Mucosa of descending colon (tissue), 3 donors: ENCODE measurements at regions not wholly inside any gene's neighbourhood (a gene's known extent, or its start where the extent isn't known, plus 50 kb on each side); places are given as distances from the start of the nearest gene placed in this dataset.

Experiments
- ATAC-seq: fragments of 200-7000 bp; cut with Tn5 transposase; one replicate; pipeline ENCODE4 v1.9.1; 2020; ENCODE audit warnings: mild to moderate bottlenecking, moderate library complexity
- DNase-seq, 3 donors: peaks; one replicate each; pipeline ENCODE4 v3.0.0-alpha.2; 2020
- H3K36me3 ChIP-seq: fragments of 200-600 bp; one replicate; pipeline ENCODE4 v1.8.0; 2021; ENCODE audit warnings: low read depth, mild to moderate bottlenecking
- H3K4me1 ChIP-seq: fragments of 200-600 bp; one replicate; pipeline ENCODE4 v1.8.0; 2021; ENCODE audit warnings: low read depth, mild to moderate bottlenecking
- H3K4me3 ChIP-seq: fragments of 200-600 bp; one replicate; pipeline ENCODE4 v1.8.0; 2021; ENCODE audit warnings: mild to moderate bottlenecking
- H3K9me3 ChIP-seq: fragments of 200-600 bp; one replicate; pipeline ENCODE4 v1.8.0; 2021; ENCODE audit warnings: mild to moderate bottlenecking
- CTCF ChIP-seq: fragments of 200-600 bp; IDR thresholded peaks from one replicate; pipeline ENCODE4 v1.8.0; 2022; ENCODE audit warnings: antibody characterized with exemption, mild to moderate bottlenecking
- intact Hi-C, 2 donors: fragments of 100-400 bp; cut with DNase I in 1 of 2; cut with micrococcal nuclease in 1 of 2; formaldehyde crosslinking; loops; one replicate each; pipeline versions ENCODE4 v1.11.0 to v1.11.1; 2022; cut with DNase I, micrococcal nuclease
- donor health status: DM: no; HTN: no; CAD: no; lungs with moderate emphysema.
- donor health status: DM: no; HTN: no; CAD: no.
- donor health status: DM: no; HTN: yes; CAD: no.

DNA sequence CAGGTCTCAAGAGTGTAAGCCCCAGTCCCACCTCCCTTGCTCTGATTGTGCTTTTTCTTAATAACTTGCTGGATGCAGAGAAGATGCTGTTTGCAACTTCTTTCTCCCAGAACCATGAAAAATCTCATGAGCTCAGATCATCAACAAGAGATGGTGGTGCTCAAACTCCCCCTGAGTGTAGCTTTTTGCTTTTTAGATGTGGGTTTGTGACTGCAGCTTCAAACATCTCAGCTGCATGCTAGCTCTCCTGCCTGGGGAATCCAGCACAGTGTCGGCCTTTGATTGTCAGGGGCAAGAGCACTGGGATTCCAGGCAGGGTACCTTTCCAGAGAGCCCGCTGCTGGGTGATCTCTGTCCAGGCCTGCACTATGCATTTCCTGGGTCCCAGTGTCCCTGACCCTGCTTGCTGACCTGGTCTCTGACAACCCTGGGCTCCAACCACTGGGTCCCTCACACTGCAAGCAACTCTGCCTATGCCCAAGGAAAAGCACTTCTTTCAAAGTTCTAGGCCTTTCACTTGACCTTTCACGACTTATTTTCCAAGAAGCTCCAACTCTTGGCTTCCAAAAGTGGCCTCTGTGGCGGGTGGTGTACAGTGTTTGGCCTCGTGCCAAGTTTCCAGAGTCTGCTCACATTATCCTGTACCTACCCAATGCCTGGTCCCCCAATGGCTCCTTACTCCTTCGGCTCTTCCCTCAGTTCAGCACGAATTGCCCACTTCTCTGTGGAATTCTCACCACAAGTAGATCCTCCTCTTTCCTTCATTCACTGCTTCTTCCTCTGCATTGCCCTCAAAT lies 69.7 kb upstream of the LY86 start:
- H3K4me1 ChIP-seq = no peaks in the 10 kb centered on the region
- H3K36me3 ChIP-seq = no peaks in the 10 kb centered on the region
- H3K9me3 ChIP-seq = no peaks in the 10 kb centered on the region
- ATAC-seq (no peak), DNase-seq (no peak)
- no peak for TF ChIP-seq CTCF
- no peak overlapping the region for H3K4me3 ChIP-seq
- intact Hi-C loops = no loop called here

DNA sequence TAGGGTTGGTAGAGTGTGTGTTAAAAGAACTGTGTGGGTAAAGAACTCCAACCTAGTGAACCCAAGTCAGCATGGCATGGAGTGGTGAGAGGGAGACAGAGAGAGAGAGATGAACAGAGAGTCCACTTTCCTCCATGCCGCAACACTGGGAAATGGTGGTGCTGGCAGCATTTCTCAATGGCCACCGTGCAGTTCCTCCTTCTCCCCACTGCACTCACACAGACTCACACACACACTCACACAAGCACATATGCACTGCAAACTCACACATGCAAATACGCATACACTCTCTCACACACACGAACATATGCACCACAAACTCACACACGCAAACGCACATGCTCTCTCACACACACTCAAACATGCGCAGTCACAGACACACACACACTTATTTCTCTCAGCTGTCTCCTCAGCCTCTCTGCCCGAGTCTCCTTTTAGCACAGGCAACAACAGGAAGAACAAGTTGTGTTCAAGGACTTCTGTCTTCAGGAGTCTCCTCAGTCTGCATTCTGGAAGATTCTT lies 66.5 kb upstream of the LY86 start:
- H3K4me3 ChIP-seq = no peak overlapping the region
- ATAC-seq (no peak), DNase-seq (no peak)
- TF ChIP-seq CTCF = no peak
- H3K4me1 ChIP-seq = no peaks in the 10 kb centered on the region
- H3K36me3 ChIP-seq = no peaks in the 10 kb centered on the region
- no peaks in the 10 kb centered on the region for H3K9me3 ChIP-seq
- intact Hi-C loops = no loop called here

DNA sequence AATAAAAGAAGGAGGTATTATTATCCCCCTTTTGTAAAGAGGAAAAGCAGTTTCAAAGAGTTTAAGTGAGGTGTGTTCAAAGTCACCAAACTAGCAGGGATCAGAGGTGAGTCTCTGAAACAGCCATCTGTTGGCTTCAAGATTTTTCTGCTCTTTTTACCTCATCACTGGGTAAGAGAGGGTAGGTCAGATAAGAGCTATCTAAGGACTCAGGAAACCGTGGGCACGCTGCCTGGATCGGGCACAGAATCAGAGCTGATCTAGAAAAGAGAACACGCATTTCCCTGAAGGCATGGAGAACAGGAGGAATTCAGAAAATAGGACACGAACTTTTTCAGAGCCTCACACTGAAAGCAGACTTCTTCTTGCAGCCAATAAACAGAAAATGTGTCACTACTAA lies 65.8 kb upstream of the LY86 start:
- Histone ChIP-seq H3K4me3 (no peak overlapping the region), H3K9me3 (no peaks in the 10 kb centered on the region), H3K36me3 (no peaks in the 10 kb centered on the region), H3K4me1 (no peaks in the 10 kb centered on the region)
- DNase-seq (no peak), ATAC-seq (no peak)
- intact Hi-C loops = no loop called here
- no peak for TF ChIP-seq CTCF

DNA sequence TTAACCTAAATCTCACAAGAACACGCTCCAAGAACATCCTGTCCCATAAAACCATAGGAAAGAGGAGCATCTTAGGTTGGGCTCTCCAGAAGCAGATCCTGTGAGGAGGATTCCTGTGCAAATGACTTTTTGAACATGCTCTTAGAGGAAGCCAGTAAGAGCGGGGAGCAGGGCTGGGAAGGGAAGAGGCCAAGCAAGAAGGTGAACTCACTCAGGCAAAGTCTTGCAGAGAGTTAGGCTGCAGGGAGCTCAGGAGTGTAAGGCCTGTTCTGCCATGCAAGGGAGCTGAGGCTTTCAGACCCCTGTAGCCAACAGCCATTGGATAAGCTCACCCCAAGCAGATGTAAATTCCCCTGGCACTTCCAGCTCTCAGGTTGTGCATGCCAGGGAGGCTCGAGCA lies 63.6 kb upstream of the LY86 start:
- H3K4me3 ChIP-seq = no peak overlapping the region
- ATAC-seq (no peak), DNase-seq (no peak)
- no peaks in the 10 kb centered on the region for H3K9me3 ChIP-seq
- intact Hi-C loops = no loop called here
- no peaks in the 10 kb centered on the region for H3K36me3 ChIP-seq
- no peaks in the 10 kb centered on the region for H3K4me1 ChIP-seq
- TF ChIP-seq CTCF = no peak

DNA sequence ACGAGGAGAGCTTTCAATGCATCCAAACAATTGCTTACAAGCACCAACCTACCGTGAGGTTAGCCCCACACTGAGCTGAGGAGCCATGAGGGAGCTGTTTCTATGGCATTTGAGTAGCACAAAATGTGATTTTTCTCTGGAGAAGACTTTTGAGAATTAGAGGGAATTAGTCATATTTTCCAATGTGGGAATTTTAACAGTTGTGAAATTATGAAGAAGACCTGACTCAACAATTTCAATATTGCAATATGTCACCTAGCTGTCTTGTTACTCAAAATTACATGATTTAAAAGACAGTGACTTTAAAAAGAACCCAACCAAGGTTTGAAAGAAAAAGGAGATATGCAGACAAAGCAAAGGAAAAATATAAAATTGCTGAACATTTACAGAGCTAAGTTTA lies 62.6 kb upstream of the LY86 start:
- intact Hi-C loops = no loop called here
- no peak overlapping the region for H3K4me3 ChIP-seq
- no peak for ATAC-seq
- DNase-seq = no peak
- H3K36me3 ChIP-seq = no peaks in the 10 kb centered on the region
- H3K9me3 ChIP-seq = no peaks in the 10 kb centered on the region
- TF ChIP-seq CTCF = no peak
- no peaks in the 10 kb centered on the region for H3K4me1 ChIP-seq
